ENCODE measurements at regions not wholly inside any gene's neighbourhood (a gene's known extent, or its start where the extent isn't known, plus 50 kb on each side); places are given as distances from the start of the nearest gene placed in this dataset.
A peak's percentile ranks its signal among the peaks of the same experiment; 100 is the strongest.
"Not testable (repeated sequence)": the region's sequence is repeated elsewhere in the genome, so short reads cannot be mapped to it uniquely, and the experiment has no call there.

DNA sequence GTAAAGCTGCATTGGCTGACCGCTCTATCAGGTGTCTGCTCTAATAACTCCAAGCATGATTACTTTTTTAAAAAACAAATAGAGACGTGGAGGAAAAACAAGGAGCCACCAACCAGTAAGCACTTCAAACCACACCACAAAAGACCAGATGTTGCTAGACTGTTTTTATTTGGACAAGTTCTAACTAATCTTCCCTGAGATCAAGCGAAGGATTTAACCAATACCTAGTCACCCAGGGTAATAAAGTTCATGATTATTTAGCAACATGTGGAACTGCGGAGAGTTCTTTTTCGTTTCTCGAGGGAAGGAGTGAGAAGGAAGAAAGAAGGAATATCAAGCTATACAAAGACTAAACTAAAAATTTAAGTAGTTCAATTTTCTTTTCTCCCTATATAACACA, 288.1 kb downstream of the DUSP6 start:
- ATAC-seq, result no peak

DNA sequence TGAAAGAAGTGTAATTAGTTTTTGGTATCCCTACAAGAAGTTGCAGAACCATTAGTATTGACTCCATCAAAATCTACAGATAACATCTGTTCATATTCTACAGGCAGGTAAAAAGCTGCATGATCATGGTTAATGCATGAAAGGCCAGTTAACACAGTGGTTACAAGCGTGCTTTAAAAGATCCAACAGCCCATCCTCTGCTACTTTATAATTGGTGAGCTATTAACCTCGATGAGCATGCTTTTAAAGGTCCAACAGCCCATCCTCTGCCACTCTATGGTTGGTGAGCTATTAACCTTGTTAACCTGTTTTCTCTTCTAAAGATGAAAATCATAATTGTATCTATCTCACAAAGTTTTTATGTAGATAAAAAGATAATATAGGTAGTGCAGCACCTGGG, 289.3 kb downstream of the DUSP6 start:
- no peak for DNase-seq
- ATAC-seq, result no peak

More for the DNA sequence above, 288.1 kb downstream of the DUSP6 start:
- DNase-seq, result no peak

- ATAC-seq (no peak), DNase-seq (no peak)
Measured at GRCh38 chr12:89059721-89060541, 292.4 kb downstream of the DUSP6 start.

DNA sequence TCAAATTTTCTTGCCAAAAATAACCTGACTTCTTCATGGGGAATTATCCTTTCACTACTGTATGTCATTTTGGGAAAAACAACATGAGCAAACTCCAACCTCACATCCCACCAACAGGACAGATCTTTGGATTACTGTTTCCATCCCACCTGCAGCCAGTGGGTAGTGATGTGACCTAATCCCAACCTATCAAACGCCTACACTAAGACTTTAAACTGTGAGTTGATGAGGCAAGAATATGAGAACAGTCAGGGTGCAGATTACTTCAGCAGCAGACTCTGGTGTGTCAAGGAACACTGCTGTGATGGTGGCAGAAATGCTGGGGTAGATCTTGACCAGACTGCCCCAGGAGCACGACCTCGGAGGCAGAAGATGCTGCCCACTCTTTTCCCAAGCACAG, 293.2 kb downstream of the DUSP6 start:
- DNase-seq (no peak), ATAC-seq (no peak)

- ATAC-seq, result no peak
- no peak for DNase-seq
Measured at GRCh38 chr12:89058402-89058801, 293.9 kb downstream of the DUSP6 start.

DNA sequence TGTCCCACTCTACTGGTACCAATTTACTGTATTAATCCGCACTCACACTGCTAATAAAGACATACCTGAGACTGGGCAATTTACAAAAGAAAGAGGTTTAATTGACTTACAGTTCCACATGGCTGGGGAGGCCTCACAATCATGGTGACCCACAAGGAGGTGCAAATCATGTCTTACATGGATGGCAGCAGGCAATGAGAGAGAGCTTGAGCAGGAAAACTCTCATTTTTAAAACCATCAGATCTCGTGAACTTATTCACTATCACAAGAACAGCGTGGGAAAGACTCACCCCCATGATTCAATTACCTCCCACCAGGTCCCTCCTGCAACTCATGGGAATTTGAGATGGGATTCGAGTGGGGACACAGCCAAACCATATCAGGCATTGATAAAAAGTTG, 298.5 kb downstream of the DUSP6 start:
- not testable (repeated sequence) for ATAC-seq, DNase-seq

GRCh38 chr12:89051065-89051677, 301.1 kb downstream of the DUSP6 start:
- DNase-seq (no peak), ATAC-seq (no peak)

GRCh38 chr12:89047856-89048418, 304.4 kb downstream of the DUSP6 start:
- no peak for DNase-seq

DNA sequence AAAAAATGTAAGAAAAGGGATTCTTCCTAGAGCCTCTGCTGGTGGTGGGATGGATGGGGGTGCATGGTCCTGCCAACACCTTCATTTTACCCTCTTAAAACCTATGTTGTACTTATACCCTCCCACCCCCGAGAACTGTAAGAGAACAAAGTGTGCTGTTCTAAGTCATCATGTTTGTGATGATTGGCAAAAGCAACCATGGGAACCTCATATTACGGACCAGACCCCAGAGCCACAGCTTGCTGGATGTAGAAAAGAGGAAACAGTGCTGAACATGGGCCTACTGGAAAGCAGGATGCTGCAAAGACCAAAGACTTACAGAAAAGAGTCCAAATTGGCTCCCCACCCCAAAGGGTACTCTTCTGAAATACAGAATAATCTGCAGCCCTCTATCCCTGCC, 311.2 kb downstream of the DUSP6 start:
- ATAC-seq, result no peak

More at GRCh38 chr12:89047856-89048418, 304.4 kb downstream of the DUSP6 start:
- no peak for ATAC-seq

DNA sequence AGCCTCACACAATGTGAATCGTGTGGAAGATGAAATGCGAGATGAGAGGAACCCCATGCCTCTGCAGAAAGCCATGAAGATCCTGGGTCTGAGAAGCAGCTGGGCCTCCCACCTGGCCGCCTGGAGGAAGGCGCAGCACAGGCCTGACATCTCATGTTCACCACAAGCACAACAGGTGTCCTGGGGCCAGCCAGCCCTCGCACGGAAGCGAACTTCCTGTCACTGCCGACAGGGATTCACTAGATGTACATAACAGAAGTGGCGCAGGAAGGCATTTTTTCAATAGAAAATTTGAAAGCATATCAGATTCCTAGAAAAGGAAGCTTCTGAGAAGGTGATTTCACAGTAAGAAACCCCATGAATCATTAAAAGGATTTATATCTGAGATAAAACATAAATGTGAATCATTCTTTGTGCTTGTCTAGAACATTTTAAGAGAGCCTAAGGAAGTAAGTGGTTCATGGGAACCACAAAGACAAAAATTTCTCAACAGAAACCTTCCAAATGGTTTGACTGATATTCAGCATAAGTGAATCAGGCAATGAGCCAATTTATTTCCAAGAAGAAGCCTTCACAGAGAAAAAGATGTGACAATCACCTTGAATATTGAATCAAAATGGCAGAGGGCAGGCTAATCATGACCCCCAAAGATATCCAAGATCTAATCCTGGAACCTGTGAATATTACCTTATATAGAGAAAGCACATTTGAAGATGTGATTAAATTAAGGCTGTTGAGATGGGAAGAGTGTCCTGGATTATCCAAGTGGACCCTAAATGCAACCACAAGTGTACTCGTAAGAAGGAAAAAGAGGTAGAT, 311.9 kb downstream of the DUSP6 start:
- peak; percentile 76 for DNase-seq
- ATAC-seq, result peak; percentile 87

More for the DNA sequence above, 311.2 kb downstream of the DUSP6 start:
- DNase-seq, result no peak

- ATAC-seq (peak; percentile 53), DNase-seq (no peak)
Measured at GRCh38 chr12:89038831-89039512, 313.3 kb downstream of the DUSP6 start.

DNA sequence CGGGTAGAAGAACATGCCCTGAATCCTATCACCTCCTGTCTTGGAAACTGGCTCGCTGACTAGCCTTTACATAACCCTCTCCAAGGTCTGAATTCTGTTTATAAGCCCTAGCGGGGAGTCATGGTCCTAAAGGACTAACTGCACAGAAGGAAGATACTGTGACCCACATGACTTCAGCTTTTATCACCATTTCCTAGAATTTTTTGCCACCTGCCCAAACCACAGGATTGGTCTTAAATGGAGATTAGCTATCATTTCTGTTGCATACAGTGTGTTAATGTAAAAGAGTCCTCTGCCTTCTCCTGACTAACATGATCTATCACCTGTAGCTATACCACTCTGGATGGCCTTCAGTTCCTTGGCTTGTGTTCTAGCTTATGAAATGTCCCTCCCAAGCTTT, 319.2 kb downstream of the DUSP6 start:
- no peak for DNase-seq
- peak; percentile 49 for ATAC-seq

DNA sequence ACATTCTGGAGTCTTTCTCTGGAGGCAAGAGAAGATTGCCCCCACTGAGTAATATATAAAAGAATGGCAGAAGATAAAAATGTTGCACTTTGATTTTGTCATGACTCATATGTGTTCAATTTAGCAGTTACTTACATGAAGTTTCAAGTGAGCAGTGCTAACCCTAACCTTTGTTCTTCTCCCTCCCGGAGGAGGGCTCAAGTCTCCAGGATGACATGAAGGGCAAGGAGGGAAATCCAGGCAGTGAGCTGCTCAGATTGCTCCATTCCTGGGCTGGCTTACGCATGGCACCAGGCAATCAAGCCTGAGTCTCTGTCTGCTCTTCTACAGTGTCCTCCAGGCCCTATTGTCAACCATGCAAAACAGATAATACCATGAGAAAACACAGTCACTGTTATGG, 322.3 kb downstream of the DUSP6 start:
- ATAC-seq (no peak), DNase-seq (no peak)

DNA sequence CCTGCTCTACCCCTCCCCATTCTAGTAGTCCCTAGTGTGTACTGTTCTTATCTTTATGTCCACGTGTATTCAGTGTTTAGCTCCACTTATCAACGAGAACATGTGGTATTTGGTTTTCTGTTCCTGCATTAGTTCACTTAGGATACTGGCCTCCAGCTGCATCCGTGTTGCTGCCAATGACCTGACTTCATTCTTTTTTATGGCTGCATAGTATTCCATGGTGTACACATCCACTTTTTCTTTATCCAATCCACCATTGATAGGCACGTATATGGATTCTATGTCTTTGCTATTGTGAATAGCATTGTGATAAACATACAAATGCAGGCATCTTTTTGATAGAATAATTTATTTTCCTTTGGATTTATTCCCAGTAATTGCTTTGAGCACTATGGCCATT, 327.7 kb downstream of the DUSP6 start:
- ATAC-seq (no peak), DNase-seq (no peak)

DNA sequence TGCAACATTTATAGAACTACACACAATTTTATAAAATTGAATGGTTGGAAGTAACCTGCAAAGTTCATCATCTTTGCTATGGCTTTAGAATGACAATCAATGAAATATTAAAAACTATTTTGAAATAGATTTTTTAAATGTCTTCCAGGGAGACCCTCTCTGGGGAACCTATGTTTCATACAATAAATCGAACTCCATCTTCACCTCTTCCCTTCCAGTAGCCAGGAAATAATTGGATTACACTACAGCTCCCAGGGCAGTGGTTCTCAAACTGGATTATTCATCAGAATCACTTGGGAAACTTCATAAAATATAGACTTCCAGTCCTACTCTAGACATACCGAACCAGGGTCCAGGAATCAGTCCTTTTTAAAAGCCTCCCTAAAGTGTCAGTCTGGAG, 328.4 kb downstream of the DUSP6 start:
- DNase-seq (no peak), ATAC-seq (no peak)

DNA sequence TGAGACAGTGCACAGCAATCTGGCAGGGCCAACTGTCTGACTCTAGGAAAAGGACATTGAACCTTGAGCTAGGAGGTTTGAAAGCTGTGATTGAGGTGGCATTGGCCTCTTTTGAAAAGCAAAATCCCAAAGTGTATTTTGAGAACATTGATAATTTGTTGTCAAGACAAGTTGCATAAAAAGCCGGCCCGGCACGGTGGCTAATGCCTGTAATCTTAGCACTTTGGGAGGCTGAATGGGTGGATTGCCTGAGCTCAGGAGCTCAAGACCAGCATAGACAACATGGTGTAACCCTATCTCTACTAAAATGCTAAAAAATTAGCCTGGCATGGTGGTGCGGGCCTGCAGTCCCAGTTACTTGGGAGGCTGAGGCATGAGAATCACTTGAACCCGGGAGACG, 331.6 kb downstream of the DUSP6 start:
- ATAC-seq (no peak), DNase-seq (no peak)

GRCh38 chr12:89020121-89020480, 332.2 kb downstream of the DUSP6 start:
- DNase-seq (no peak), ATAC-seq (no peak)

DNA sequence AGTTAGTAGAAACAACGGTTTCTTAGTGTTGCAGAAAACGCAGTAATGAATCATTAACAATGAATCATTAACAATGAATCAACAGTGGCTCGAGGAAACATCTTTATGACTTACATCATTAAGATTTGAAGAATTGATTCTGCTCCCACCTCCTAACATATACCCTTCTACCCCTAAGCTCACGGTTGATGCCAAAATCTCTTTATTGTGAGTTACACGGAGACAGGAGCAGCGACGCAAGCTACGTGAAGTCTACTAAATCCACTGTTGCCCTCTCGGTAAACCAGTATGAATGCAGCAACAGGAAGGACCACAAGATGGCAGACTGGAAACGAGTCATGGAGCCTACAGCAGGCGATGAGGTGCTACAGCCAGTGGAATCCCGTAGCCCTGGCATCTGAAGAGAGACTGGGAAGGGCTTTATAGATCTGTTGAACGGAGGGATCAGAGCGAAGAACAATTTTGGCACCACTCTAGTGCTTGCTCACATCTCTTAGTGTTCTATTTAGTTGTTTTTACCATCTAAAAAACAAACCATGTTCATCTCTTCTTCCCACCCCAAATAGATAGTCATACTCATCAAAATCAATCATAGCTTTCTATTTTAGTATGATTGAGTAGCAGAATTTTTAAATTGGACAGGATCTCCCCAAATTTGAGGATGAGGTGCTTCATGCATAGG, 332.7 kb downstream of the DUSP6 start:
- peak; percentile 90 for ATAC-seq

GRCh38 chr12:89016970-89017778, 335.1 kb downstream of the DUSP6 start:
- peak; percentile 31 for DNase-seq
- ATAC-seq, result no peak

More for the DNA sequence above, 332.7 kb downstream of the DUSP6 start:
- peak; percentile 71 for DNase-seq

DNA sequence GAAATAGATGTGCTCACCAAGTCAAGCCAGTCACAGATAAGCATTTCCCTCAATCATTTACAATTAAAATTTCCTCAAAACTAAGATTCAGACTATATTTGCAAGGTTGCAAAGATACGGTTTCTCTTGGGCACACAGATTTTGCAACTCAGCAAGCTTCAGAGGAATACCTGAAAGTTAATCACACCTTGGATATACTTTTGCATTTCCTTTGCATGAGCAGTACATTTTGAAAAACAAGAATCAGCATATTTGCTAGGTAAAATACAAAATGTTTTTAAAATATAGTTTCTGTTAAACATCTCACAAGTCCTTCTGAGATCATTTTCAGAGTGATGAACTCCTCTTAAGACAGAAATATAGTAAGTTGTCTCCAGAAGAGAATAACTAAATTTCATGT, 336.9 kb downstream of the DUSP6 start:
- no peak for ATAC-seq

DNA sequence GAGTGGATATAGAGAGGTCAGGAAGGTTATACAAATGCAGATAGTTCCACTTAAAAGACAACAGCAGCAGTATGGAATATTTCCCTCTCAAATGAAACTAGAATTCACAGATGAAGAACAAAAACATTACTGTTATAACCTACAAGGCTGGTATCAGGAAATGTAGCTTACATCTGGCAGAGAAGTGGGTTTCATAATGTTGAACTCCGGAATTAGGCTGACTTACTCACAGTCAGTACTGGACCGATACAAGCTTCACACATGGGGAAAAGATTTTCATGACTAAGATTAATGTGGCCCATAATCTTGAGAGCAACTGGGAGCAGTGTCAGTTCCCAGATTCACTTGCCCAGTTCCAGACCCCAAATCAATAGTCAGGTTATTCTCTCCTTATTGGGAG, 353.9 kb downstream of the DUSP6 start:
- DNase-seq, result no peak
- no peak for ATAC-seq

More for the DNA sequence above, 336.9 kb downstream of the DUSP6 start:
- DNase-seq, result no peak
